ENCODE measurements at regions not wholly inside any gene's neighbourhood (a gene's known extent, or its start where the extent isn't known, plus 50 kb on each side); places are given as distances from the start of the nearest gene placed in this dataset.
"Not testable (repeated sequence)": the region's sequence is repeated elsewhere in the genome, so short reads cannot be mapped to it uniquely, and the experiment has no call there.

GRCh38 chr4:64807821-64808220, 398.6 kb upstream of the TECRL start:
- DNase-seq = no peak

DNA sequence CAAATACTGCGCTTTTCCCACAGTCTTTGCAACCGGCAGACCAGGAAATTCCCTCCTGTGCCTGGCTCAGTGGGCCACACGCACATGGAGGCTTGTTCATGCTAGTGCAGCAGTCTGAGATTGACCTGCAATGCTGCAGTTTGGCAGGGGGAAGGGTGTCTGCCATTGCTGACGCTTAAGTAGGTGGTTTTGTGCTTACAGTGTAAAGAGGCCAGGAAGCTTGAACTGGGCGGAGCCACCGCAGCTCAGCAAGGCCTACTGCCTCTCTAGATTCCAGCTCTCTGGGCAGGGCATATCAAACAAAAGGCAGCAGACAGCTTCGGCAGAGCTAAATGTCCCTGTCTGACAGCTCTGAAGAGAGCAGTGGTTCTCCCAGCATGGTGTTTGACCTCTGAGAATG, 390.5 kb upstream of the TECRL start:
- no peak for DNase-seq

DNA sequence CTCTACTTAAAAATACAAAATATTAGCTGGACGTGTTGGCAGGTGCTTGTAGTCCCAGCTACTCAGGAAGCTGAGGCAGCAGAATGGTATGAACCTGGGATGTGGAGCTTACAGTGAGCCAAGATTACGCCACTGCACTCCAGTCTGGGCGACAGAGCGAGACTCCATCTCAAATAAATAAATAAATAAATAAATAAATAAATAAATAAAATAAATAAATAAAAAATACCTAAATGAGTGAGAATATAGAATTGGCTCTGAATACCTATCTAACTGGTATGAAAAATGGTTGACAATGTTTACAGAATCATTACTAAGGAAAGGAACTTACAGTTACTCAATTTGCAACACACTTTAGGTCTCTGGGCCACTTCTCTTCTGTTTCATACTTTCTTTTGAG, 389.6 kb upstream of the TECRL start:
- not testable (repeated sequence) for DNase-seq

DNA sequence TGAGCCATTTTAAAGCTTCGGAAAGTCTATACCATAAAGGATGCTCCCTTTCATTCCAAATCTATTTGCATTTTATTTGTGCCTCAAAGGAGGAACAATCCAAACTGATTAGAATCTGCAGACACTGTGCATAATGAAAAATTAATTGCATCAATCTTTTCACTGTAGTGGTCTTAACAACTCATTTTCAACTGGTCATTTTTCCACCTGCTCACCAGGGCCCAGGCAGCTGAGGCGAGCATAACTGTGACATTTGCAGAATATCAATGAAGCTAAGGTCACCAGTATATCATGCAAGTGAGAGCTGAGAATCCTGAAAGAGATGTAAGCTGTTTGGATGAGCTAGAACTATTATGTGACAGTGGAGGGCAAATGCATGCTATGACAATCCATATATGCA, 387.3 kb upstream of the TECRL start:
- DNase-seq = no peak

DNA sequence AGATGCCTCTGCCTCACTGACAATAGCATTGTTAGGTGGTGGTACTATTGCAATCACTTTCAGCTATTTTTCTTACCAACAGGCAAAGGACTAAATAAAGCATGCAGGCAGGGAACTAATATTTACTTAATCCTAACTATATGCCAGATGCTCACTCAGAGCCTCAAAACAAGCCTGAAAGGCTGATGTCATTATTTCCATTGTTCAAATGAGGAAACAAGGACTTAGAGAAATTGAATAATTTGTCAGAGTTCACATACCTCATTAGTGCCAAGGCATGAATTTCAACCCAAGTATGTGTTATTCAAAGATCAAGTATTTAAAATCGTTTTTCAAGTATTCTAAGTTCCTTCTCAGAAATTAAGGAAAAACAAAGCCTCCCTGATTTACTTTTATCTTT, 374.9 kb upstream of the TECRL start:
- no peak for DNase-seq

GRCh38 chr4:64781737-64782326, 372.6 kb upstream of the TECRL start:
- no peak for DNase-seq

- DNase-seq = no peak
Measured at GRCh38 chr4:64780664-64781063, 371.4 kb upstream of the TECRL start.

- DNase-seq = no peak
Measured at GRCh38 chr4:64777286-64777685, 368.0 kb upstream of the TECRL start.

- no peak for DNase-seq
Measured at GRCh38 chr4:64776820-64777219, 367.6 kb upstream of the TECRL start.

DNA sequence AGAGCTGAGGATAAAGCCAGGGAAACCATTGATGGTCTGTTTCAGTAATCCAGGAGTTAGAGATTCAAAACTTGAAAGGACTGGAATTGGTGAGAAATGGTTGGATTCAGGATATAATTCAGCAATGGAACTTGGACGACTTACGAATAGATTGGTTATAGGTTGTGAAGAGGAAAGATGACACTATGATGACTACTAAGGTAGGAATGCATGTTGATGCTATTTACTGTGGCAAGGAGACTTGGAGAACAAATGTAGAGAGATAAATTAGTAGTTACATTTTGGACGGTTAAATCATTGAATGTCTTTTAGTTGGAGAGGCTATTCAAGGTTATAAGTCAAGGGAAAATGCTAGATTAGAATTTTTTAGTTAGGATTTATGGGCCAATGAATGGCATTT, 365.4 kb upstream of the TECRL start:
- no peak for DNase-seq

DNA sequence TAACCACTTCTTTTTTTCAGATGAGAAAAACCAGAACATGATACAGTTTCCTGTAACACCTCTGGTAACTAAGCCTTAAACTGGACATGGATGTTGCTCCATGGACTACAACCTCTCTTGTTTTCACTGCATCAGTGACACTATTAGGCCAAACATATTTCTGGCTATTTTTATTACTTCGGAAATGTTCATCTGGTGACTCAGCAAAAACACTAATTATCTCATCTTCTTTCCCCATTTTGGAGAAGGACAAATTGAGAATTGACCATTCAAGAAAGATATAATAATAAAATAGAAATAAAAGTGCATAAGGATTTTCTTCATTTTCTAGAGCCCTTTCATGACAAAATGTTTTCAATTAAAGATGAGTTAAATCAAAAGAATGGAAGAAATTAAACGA, 361.9 kb upstream of the TECRL start:
- DNase-seq = no peak

DNA sequence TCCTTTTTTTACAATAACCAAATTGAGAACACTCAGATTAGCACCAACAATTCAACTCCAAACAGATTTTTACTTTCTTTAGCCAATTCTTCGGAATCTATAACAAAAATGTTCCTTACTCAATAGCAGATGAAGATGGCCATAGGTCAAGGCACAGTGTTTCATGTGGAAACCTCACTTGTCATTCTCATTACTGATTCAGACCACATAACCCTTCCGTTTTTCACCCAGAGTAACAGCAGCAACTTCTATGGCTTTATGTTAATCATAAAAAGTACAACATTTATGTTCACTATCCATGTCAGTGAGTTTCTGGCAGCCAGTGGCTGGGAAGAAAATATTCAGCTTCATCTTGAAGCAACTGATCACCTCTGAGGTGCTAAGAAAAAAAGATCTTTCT, 358.3 kb upstream of the TECRL start:
- no peak for DNase-seq

DNA sequence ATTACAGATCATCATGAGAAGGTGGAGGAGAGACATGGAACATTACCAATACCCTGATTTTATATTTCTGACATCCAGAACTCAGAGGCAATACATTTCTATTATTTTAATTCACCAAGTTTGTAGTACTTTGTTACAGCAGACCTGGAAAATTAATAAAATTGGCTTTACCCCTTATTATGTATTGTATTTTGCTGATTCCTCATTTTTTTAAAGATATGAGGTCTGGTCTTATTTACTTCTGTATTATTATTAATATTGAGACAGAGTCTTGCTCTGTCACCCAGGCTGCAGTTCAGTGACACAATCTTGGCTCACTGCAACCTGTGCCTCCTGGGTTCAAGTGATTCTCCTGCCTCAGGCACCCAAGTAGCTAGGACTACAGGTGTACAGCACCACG, 357.3 kb upstream of the TECRL start:
- no peak for DNase-seq

- DNase-seq = no peak
Measured at GRCh38 chr4:64756016-64756415, 346.8 kb upstream of the TECRL start.

DNA sequence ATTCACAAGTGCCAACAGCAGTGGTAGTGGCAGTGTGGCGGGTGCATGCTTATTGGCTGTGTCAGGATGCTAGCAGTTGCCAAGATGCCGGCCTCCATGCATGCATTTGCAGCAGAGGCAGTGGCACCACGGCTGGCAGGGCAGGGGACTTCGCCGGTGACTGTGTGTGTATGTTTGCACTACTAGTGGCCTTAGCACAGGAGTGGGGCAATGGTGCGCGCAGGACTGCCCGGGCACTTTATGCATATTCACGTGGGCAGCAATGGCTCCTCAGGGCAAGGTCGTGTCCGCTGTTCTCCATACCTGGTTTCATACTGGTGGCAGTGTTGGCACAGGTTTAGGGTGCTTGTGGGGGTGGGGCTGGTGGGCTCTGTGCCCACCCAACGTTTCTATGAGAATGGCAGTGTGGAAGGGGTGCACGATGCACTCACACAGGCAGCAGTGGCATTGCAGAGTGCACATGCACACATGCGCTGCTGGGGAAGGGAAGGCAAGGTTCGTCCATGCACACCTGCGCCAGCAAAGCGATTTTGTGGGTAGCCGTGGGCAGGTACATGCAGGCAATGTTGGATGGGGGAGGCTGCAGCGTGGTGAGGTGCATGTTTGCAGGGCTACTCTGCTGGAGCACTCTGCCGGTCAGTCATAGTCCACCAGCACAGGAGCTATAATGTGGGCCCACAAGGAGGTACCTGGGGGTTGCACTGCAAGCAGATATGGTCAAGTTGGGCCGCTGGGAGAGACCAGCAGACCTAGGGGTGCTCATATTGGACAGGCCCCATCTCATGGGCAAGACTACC, 338.9 kb upstream of the TECRL start:
- DNase-seq = no peak

DNA sequence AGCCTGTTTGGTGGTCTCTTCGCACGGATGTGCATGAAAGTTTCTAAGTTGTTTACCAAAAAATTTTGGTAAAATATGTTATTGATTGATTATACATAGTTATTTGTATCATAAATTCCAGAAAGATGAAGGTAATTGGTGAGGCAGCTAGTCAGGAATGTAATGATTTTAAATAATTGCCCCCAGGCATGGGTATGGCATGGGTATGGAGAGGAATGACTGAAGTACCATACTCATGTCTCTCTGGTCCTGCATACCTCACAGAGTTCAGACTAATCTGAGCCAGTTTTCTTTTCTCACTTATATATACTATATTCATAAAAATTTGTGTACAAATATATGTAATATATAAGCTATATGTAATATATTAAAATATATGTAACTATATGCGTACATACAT, 329.0 kb upstream of the TECRL start:
- DNase-seq = no peak

GRCh38 chr4:64737854-64738138, 328.5 kb upstream of the TECRL start:
- DNase-seq = not testable (repeated sequence)

GRCh38 chr4:64737026-64737853, 328.0 kb upstream of the TECRL start:
- no peak for DNase-seq

- no peak for DNase-seq
Measured at GRCh38 chr4:64729561-64729960, 320.3 kb upstream of the TECRL start.

GRCh38 chr4:64727960-64728359, 318.7 kb upstream of the TECRL start:
- no peak for DNase-seq

- DNase-seq = not testable (repeated sequence)
Measured at GRCh38 chr4:64727391-64727790, 318.1 kb upstream of the TECRL start.

GRCh38 chr4:64724689-64725088, 315.4 kb upstream of the TECRL start:
- no peak for DNase-seq

GRCh38 chr4:64721106-64721505, 311.9 kb upstream of the TECRL start:
- DNase-seq = no peak

GRCh38 chr4:64718091-64718490, 308.8 kb upstream of the TECRL start:
- no peak for DNase-seq

All from stimulated activated CD4-positive, alpha-beta T cell treated with anti-CD3 and anti-CD28 coated beads, Interleukin-15, amount 100 ng/mL, for 24 hours (primary cell).